Panc1 (cell line): ENCODE measurements at regions not wholly inside any gene's neighbourhood (a gene's known extent, or its start where the extent isn't known, plus 50 kb on each side); places are given as distances from the start of the nearest gene placed in this dataset.

ENCODE experiments used
- ATAC-seq: fragments of 200-7000 bp; cut with Tn5 transposase; 2 replicates; pipeline ENCODE4 v1.9.1; 2020; ENCODE audit warnings: mild to moderate bottlenecking, moderate library complexity
- BruUV-seq: library from RNA; stranded (reverse); fragments of 400-500 nt; replicated peaks from 2 replicates; lab custom pipeline; 2021; lab: Mats Ljungman, UMichigan
- CTCF ChIA-PET: fragments of 300-600 bp; sonication (Branson Sonifier 250); formaldehyde crosslinking; loops from one replicate; lab custom pipeline; 2022; ENCODE audit warnings: antibody characterized with exemption; lab: Charles Lee
- POLR2A ChIA-PET: fragments of 300-600 bp; sonication (Branson Sonifier 250); formaldehyde crosslinking; loops from one replicate; lab custom pipeline; 2022; ENCODE audit warnings: antibody characterized with exemption; lab: Charles Lee
- DNase-seq: peaks from one replicate; pipeline ENCODE4 v3.0.0-alpha.2; 2010; ENCODE audit warnings: low read depth, low spot score
- H3K27ac ChIP-seq: 2 replicates; pipeline ENCODE4 v1.5.1; 2011; ENCODE audit warnings: mild to moderate bottlenecking, low read length, inconsistent platforms
- H3K27me3 ChIP-seq: fragments of 200-500 bp; sonication (Bioruptor generic); 2 replicates; pipeline ENCODE4 v1.6.0; 2014; ENCODE audit warnings: low read length, inconsistent platforms; ENCODE audit not compliant: control insufficient read depth, insufficient read depth
- H3K36me3 ChIP-seq: fragments of 200-500 bp; sonication (Bioruptor generic); 2 replicates; pipeline ENCODE4 v1.5.1; 2014; ENCODE audit warnings: inconsistent platforms, mild to moderate bottlenecking, low read length, moderate library complexity; ENCODE audit not compliant: control insufficient read depth, insufficient read depth
- H3K4me1 ChIP-seq: 2 replicates; pipeline ENCODE4 v1.5.1; 2011; ENCODE audit warnings: inconsistent platforms, mild to moderate bottlenecking, low read length, moderate library complexity; ENCODE audit not compliant: control insufficient read depth, insufficient read depth
- H3K4me3 ChIP-seq, 2 experiments: 2 replicates each; pipeline ENCODE4 v1.5.1; 2011 to 2012; ENCODE audit warnings: low read depth in 2 of 2, low read length in 2 of 2, mild to moderate bottlenecking in 2 of 2, inconsistent platforms in 1 of 2, moderate library complexity in 1 of 2
- H3K9me3 ChIP-seq: fragments of 200-500 bp; sonication (Bioruptor generic); 2 replicates; pipeline ENCODE4 v1.5.1; 2014; ENCODE audit warnings: low read depth, mild to moderate bottlenecking, inconsistent platforms, low read length, moderate library complexity; ENCODE audit not compliant: control insufficient read depth, insufficient read depth
- CTCF ChIP-seq: fragments of 450-650 bp; IDR thresholded peaks from 2 replicates; pipeline ENCODE4 v1.5.1; 2017; ENCODE audit warnings: mild to moderate bottlenecking
- POLR2AphosphoS5 ChIP-seq: IDR thresholded peaks from 2 replicates; pipeline ENCODE4 v1.6.1; 2012; ENCODE audit warnings: mild to moderate bottlenecking, low read depth, low read length, moderate library complexity
- REST ChIP-seq, 2 experiments: IDR thresholded peaks; 2 replicates each; pipeline ENCODE4 v1.6.1; 2011 to 2012; ENCODE audit warnings: low read depth in 2 of 2, control low read depth in 1 of 2, low read length in 1 of 2, mild to moderate bottlenecking in 1 of 2, moderate library complexity in 1 of 2; ENCODE audit not compliant: insufficient read depth in 1 of 2
- SIN3A ChIP-seq: IDR thresholded peaks from 2 replicates; pipeline ENCODE4 v1.6.1; 2012; ENCODE audit warnings: low read depth, mild to moderate bottlenecking, low read length, moderate library complexity, borderline replicate concordance; ENCODE audit not compliant: insufficient read depth
- TCF7L2 ChIP-seq: IDR thresholded peaks from 2 replicates; pipeline ENCODE4 v1.6.1; 2011; ENCODE audit warnings: mild to moderate bottlenecking, low read depth, low read length, inconsistent platforms
- in situ Hi-C: cut with HindIII; loops from 2 replicates; pipeline ENCODE4 v1.10.0; 2016; ENCODE audit warnings: low sequenced_read_pairs, low pct_unique_long_range_greater_than_20kb
- intact Hi-C: fragments of 100-400 bp; cut with micrococcal nuclease; formaldehyde crosslinking; loops from one replicate; pipeline ENCODE4 v1.10.0; 2022; ENCODE audit not compliant: unreplicated experiment

DNA sequence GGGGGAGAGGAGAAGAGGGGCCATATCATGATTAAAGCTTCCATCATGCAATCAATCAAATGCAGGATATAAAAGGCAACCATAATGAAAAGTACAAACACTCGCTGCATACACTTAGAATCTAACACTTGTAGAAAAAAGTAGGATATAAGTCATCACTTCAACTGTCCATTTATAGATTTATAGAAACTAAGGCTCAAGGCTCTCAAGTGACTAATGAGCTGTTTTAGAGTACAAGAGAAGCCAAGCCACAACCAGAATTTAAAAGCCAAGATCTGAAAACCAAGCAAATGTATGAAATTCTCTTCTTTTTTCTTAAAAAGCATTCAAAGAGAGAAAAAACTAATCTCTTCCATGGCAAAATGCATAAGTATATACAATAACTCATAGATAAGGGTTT, 160.2 kb upstream of the BLID start:
- CTCF ChIA-PET = no interaction called here
- no TSS peak for BruUV-seq
- Histone ChIP-seq H3K27me3 (peaks cover 8% of the 10 kb centered on the region; the same call in 1 of the 2 replicates), H3K4me1 (no peaks in the 10 kb centered on the region), H3K4me3 (no peak overlapping the region), H3K36me3 (no peaks in the 10 kb centered on the region), H3K9me3 (no peaks in the 10 kb centered on the region), H3K27ac (no peak overlapping the region)
- no peak for TF ChIP-seq REST (IDR thresholded peaks at IDR 0.05; ENCODE audit: insufficient read depth in 1 of 2, low read depth in 2 of 2, low read length in 1 of 2)
- TF ChIP-seq SIN3A = no peak
- no peak for TF ChIP-seq POLR2AphosphoS5
- no peak for TF ChIP-seq TCF7L2
- TF ChIP-seq CTCF = no peak
- ATAC-seq = no peak
- no peak for DNase-seq
- intact Hi-C loops (no loop called here), in situ Hi-C loops (no loop called here)
- POLR2A ChIA-PET = no interaction called here

DNA sequence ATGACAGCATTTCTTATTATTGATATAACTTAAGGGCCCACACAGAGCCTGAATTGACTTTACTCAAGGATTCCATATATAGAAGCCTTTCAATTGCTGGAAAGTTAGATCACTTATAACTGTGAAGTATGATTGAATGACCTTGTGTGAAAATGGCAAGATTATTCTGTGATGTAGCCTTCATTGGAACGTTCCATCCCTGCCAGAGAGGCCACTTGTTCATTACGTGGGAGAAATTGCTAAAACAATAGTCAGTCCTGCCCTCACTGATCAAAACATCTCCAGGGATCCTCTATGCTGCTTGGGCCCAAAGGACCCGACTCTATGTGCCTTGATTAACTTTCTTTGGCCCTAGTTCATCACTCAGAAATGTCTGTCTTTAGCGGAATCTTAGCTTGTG, 159.5 kb upstream of the BLID start:
- no peak for TF ChIP-seq TCF7L2
- TF ChIP-seq POLR2AphosphoS5 = no peak
- TF ChIP-seq CTCF = no peak
- TF ChIP-seq REST (IDR thresholded peaks at IDR 0.05; ENCODE audit: insufficient read depth in 1 of 2, low read depth in 2 of 2, low read length in 1 of 2) = no peak
- no peak for TF ChIP-seq SIN3A
- DNase-seq (no peak), ATAC-seq (no peak)
- intact Hi-C loops (no loop called here), in situ Hi-C loops (no loop called here)
- no peak overlapping the region for H3K27ac ChIP-seq
- peaks cover 8% of the 10 kb centered on the region; the same call in 1 of the 2 replicates for H3K27me3 ChIP-seq
- H3K4me3 ChIP-seq = no peak overlapping the region
- no peaks in the 10 kb centered on the region for H3K4me1 ChIP-seq
- no TSS peak for BruUV-seq
- POLR2A ChIA-PET = interaction anchor here (0.7 kb wide), 1 partner anchor 532 kb away, joined by 8 read pairs; no protein-coding TSS in a partner anchor
- H3K9me3 ChIP-seq = no peaks in the 10 kb centered on the region
- CTCF ChIA-PET = interaction anchor here (0.7 kb wide), 1 partner anchor 605 kb away, joined by 3 read pairs; no protein-coding TSS in a partner anchor
- H3K36me3 ChIP-seq = no peaks in the 10 kb centered on the region
